Transverse colon (tissue), 4 donors: ENCODE measurements at regions not wholly inside any gene's neighbourhood (a gene's known extent, or its start where the extent isn't known, plus 50 kb on each side); places are given as distances from the start of the nearest gene placed in this dataset.

Experiments used
- DNase-seq: peaks from one replicate; pipeline ENCODE4 v3.0.0-alpha.2; 2019
- H3K27ac ChIP-seq, 4 donors: fragments of 200-600 bp; sonication (generic); 2 replicates each; pipeline ENCODE4 v1.5.1; 2016 to 2018; ENCODE audit warnings: inconsistent platforms in 4 of 4
- H3K27me3 ChIP-seq: fragments of 200-600 bp; sonication (generic); 2 replicates; pipeline ENCODE4 v1.5.1; 2017; ENCODE audit warnings: inconsistent platforms
- H3K36me3 ChIP-seq, 4 donors: fragments of 200-600 bp; sonication (generic); 2 replicates each; pipeline ENCODE4 v1.5.1; 2017 to 2019; ENCODE audit warnings: inconsistent platforms in 4 of 4
- H3K4me1 ChIP-seq, 4 donors: fragments of 200-600 bp; sonication (generic); 2 replicates each; pipeline ENCODE4 v1.5.1; 2017 to 2020; ENCODE audit warnings: inconsistent platforms in 4 of 4
- H3K4me3 ChIP-seq, 4 donors: fragments of 200-600 bp; sonication (generic); 1 replicate in 1 of 4; 2 replicates in 3 of 4; pipeline versions ENCODE4 v1.5.1 to v1.6.1; 2017 to 2019; ENCODE audit warnings: inconsistent platforms in 4 of 4
- H3K9me3 ChIP-seq, 2 donors: fragments of 200-600 bp; sonication (generic); 2 replicates each; pipeline ENCODE4 v1.5.1; 2017 to 2019; ENCODE audit warnings: inconsistent platforms in 2 of 2
- EP300 ChIP-seq: sonication (generic); formaldehyde crosslinking; IDR thresholded peaks from one replicate; pipeline ENCODE4 v1.6.1; 2017; ENCODE audit warnings: antibody characterized with exemption, low read depth
- POLR2A ChIP-seq: fragments of 450-650 bp; IDR thresholded peaks from one replicate; pipeline ENCODE4 v1.6.1; 2016; ENCODE audit warnings: antibody characterized with exemption, mild to moderate bottlenecking, moderate library complexity
- POLR2AphosphoS5 ChIP-seq, 3 donors: sonication (generic); formaldehyde crosslinking; IDR thresholded peaks; one replicate each; pipeline ENCODE4 v1.6.1; 2016; ENCODE audit warnings: antibody characterized with exemption in 3 of 3
- WGBS, 2 donors: methylation state at CpG; one replicate each; pipeline ENCODE4 v1.1.5; 2018; ENCODE audit warnings: low coverage in 1 of 2; 5-methylcytosine and 5-hydroxymethylcytosine counted together
- in situ Hi-C, 4 donors: fragments of 200-750 bp; cut with MboI; loops; one replicate each; pipeline versions ENCODE4 v1.15.0 to v1.15.1; 2017; ENCODE audit warnings: low sequenced_read_pairs in 3 of 4, low pct_ligation_motif_present in 1 of 4, low pct_unique_long_range_greater_than_20kb in 1 of 4
- intact Hi-C: fragments of 100-400 bp; cut with DNase I; formaldehyde crosslinking; loops from one replicate; pipeline ENCODE4 v1.15.1; 2023; ENCODE audit warnings: low total_unique reads
- TF ChIP-seq, protein P1 (sequence below), 5 experiments: fragments of 200-600 bp in 3 of 5; fragments of 450-650 bp in 2 of 5; sonication (generic) in 3 of 5; IDR thresholded peaks; 1 replicate in 2 of 5; 2 replicates in 3 of 5; pipeline ENCODE4 v1.5.1; 2016 to 2017; ENCODE audit warnings: antibody characterized with exemption in 5 of 5, inconsistent platforms in 3 of 5, mild to moderate bottlenecking in 2 of 5, moderate library complexity in 1 of 5

DNA sequence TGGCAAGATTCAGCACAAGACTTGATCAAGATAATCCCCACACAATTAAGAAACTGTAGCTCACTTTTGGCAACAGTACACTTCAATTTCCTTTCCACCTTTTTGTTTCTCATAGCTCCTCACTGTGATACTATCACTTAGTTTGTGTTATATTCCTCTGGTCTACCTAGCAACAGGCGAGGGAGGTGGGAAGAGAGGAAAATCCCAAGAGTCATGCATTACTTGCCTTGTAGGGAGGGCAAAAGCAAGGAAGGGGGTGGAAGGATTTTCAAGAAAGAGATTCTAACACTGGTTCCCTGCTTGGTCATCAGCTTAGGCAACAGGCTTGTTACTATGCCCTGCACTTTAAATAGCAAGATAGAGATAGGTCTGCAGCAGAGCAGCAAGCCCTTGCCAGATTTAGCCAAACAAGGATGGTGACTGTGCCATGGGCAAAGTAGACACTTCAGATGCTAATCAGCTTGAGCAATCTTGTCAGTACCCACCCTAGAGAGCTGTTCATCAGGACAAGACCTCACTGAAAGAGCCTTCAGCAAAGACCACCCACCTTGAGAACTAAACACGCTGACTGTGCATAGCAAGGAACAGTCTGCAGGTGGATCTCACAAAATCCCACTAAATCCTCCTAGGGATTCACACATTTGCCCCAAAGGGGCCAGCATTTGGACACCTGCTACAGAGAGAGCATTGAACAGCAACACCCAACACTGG, 134.6 kb downstream of the MBD2 start:
- in situ Hi-C loops, result no loop called here
- no peak for DNase-seq
- intact Hi-C loops, result no loop called here

GRCh38 chr18:54086863-54087262, 137.6 kb downstream of the MBD2 start:
- in situ Hi-C loops, result no loop called here
- intact Hi-C loops, result no loop called here
- WGBS, 2 donors, result 95 to 100% methylated on average over 2 to 3 of the region's 3 CpGs
- H3K4me1 ChIP-seq, result no peaks in the 10 kb centered on the region
- TF ChIP-seq, protein P1, sequence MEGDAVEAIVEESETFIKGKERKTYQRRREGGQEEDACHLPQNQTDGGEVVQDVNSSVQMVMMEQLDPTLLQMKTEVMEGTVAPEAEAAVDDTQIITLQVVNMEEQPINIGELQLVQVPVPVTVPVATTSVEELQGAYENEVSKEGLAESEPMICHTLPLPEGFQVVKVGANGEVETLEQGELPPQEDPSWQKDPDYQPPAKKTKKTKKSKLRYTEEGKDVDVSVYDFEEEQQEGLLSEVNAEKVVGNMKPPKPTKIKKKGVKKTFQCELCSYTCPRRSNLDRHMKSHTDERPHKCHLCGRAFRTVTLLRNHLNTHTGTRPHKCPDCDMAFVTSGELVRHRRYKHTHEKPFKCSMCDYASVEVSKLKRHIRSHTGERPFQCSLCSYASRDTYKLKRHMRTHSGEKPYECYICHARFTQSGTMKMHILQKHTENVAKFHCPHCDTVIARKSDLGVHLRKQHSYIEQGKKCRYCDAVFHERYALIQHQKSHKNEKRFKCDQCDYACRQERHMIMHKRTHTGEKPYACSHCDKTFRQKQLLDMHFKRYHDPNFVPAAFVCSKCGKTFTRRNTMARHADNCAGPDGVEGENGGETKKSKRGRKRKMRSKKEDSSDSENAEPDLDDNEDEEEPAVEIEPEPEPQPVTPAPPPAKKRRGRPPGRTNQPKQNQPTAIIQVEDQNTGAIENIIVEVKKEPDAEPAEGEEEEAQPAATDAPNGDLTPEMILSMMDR (IDR thresholded peaks at IDR 0.05), result no peak
- TF ChIP-seq EP300, result no peak
- TF ChIP-seq POLR2AphosphoS5 (IDR thresholded peaks at IDR 0.05), result no peak
- no peak for TF ChIP-seq POLR2A
- no peak for DNase-seq
- no peaks in the 10 kb centered on the region for H3K9me3 ChIP-seq
- H3K27ac ChIP-seq, result no peak overlapping the region
- no peaks in the 10 kb centered on the region for H3K27me3 ChIP-seq
- H3K36me3 ChIP-seq, result no peaks in the 10 kb centered on the region
- no peak overlapping the region for H3K4me3 ChIP-seq

More for the DNA sequence above, 134.6 kb downstream of the MBD2 start:
- H3K4me1 ChIP-seq, result no peaks in the 10 kb centered on the region
- WGBS, 2 donors, result 67 to 73% methylated on average over 1 to 2 of the region's 2 CpGs
- TF ChIP-seq POLR2AphosphoS5 (IDR thresholded peaks at IDR 0.05) (no peak), POLR2A (no peak), EP300 (no peak)
- TF ChIP-seq, protein P1 (IDR thresholded peaks at IDR 0.05), result no peak
- H3K27me3 ChIP-seq, result no peaks in the 10 kb centered on the region
- H3K36me3 ChIP-seq, result no peaks in the 10 kb centered on the region
- no peak overlapping the region for H3K27ac ChIP-seq
- no peaks in the 10 kb centered on the region for H3K9me3 ChIP-seq
- H3K4me3 ChIP-seq, result no peak overlapping the region

- no peaks in the 10 kb centered on the region for H3K27me3 ChIP-seq
- TF ChIP-seq, protein P1 (IDR thresholded peaks at IDR 0.05), result no peak
- TF ChIP-seq POLR2AphosphoS5 (IDR thresholded peaks at IDR 0.05) (no peak), EP300 (no peak), POLR2A (no peak)
- no peaks in the 10 kb centered on the region for H3K9me3 ChIP-seq
- H3K27ac ChIP-seq, result no peak overlapping the region
- H3K4me1 ChIP-seq, result no peaks in the 10 kb centered on the region
- no peak overlapping the region for H3K4me3 ChIP-seq
- no peak for DNase-seq
- WGBS, 2 donors, result 67 to 76% methylated on average over 2 to 8 of the region's 8 CpGs
- intact Hi-C loops (no loop called here), in situ Hi-C loops (no loop called here)
- no peaks in the 10 kb centered on the region for H3K36me3 ChIP-seq
These were observed 138.2 kb downstream of the MBD2 start for GRCh38 chr18:54086046-54086802.

GRCh38 chr18:54080858-54081257, 143.6 kb downstream of the MBD2 start:
- no peak for DNase-seq
- Histone ChIP-seq H3K9me3 (no peaks in the 10 kb centered on the region), H3K27me3 (no peaks in the 10 kb centered on the region), H3K4me1 (no peaks in the 10 kb centered on the region), H3K4me3 (no peak overlapping the region), H3K36me3 (no peaks in the 10 kb centered on the region), H3K27ac (no peak overlapping the region)
- intact Hi-C loops (no loop called here), in situ Hi-C loops (no loop called here)
- TF ChIP-seq POLR2A, result no peak
- TF ChIP-seq, protein P1 (IDR thresholded peaks at IDR 0.05), result no peak
- TF ChIP-seq POLR2AphosphoS5 (IDR thresholded peaks at IDR 0.05), result no peak
- TF ChIP-seq EP300, result no peak
- WGBS, 2 donors, result 65 to 81% methylated on average over 2 of the region's 2 CpGs
